Stimulated activated CD8-positive, alpha-beta memory T cell treated with anti-CD3 and anti-CD28 coated beads, Interleukin-4, amount 100 ng/mL, for 1 hour (primary cell): ENCODE measurements at regions not wholly inside any gene's neighbourhood (a gene's known extent, or its start where the extent isn't known, plus 50 kb on each side); places are given as distances from the start of the nearest gene placed in this dataset.
"Not testable (repeated sequence)": the region's sequence is repeated elsewhere in the genome, so short reads cannot be mapped to it uniquely, and the experiment has no call there.

ENCODE experiments used
- DNase-seq, 2 donors: peaks; one replicate each; pipeline ENCODE4 v3.0.0-alpha.2; 2020; ENCODE audit warnings: low read depth in 2 of 2, low spot score in 1 of 2

- DNase-seq, result no peak
Measured at GRCh38 chr3:158026236-158026635, 80.0 kb downstream of the SHOX2 start.

GRCh38 chr3:158019897-158020296, 86.3 kb downstream of the SHOX2 start:
- DNase-seq, result not testable (repeated sequence)

GRCh38 chr3:158018462-158018861, 87.8 kb downstream of the SHOX2 start:
- DNase-seq, result no peak

- DNase-seq, result no peak
Measured at GRCh38 chr3:158012901-158013300, 93.3 kb downstream of the SHOX2 start.

GRCh38 chr3:158005391-158006100, 100.7 kb downstream of the SHOX2 start:
- DNase-seq, result no peak

GRCh38 chr3:157999246-157999645, 107.0 kb downstream of the SHOX2 start:
- DNase-seq, result no peak

GRCh38 chr3:157982359-157982758, 123.9 kb downstream of the SHOX2 start:
- DNase-seq, result no peak

GRCh38 chr3:157981819-157982218, 124.4 kb downstream of the SHOX2 start:
- DNase-seq, result no peak

- DNase-seq, result no peak
Measured at GRCh38 chr3:157979022-157979421, 127.2 kb downstream of the SHOX2 start.

GRCh38 chr3:157961665-157962064, 144.6 kb downstream of the SHOX2 start:
- no peak for DNase-seq

GRCh38 chr3:157958457-157958856, 147.8 kb downstream of the SHOX2 start:
- DNase-seq, result no peak

GRCh38 chr3:157956850-157957249, 149.4 kb downstream of the SHOX2 start:
- DNase-seq, result no peak

- no peak for DNase-seq
Measured at GRCh38 chr3:157956176-157956575, 150.0 kb downstream of the SHOX2 start.

- DNase-seq, result no peak
Measured at GRCh38 chr3:157953565-157953964, 152.7 kb downstream of the SHOX2 start.

- DNase-seq, result no peak
Measured at GRCh38 chr3:157948605-157949383, 157.4 kb downstream of the SHOX2 start.

GRCh38 chr3:157939166-157939565, 167.1 kb downstream of the SHOX2 start:
- no peak for DNase-seq

GRCh38 chr3:157938154-157938779, 168.0 kb downstream of the SHOX2 start:
- DNase-seq, result no peak

- DNase-seq, result no peak
Measured at GRCh38 chr3:157931517-157931916, 174.7 kb downstream of the SHOX2 start.

GRCh38 chr3:157930000-157930780, 176.0 kb downstream of the SHOX2 start:
- no peak for DNase-seq

- DNase-seq, result no peak
Measured at GRCh38 chr3:157926822-157927221, 179.4 kb downstream of the SHOX2 start.

- DNase-seq, result no peak
Measured at GRCh38 chr3:157922614-157923013, 183.6 kb downstream of the SHOX2 start.
